CD14-positive monocyte (primary cell): ENCODE measurements at regions not wholly inside any gene's neighbourhood (a gene's known extent, or its start where the extent isn't known, plus 50 kb on each side); places are given as distances from the start of the nearest gene placed in this dataset.

Experiments used
- DNase-seq, 3 donors: peaks; one replicate each; pipeline ENCODE4 v3.0.0-alpha.2; 2011 to 2022
- H2AFZ ChIP-seq: 2 replicates; pipeline ENCODE4 v1.6.0; 2012; ENCODE audit warnings: mild to moderate bottlenecking, low read depth, low read length, inconsistent platforms; ENCODE audit not compliant: insufficient read depth, poor library complexity, severe bottlenecking
- H3K27ac ChIP-seq, 2 donors: 1 replicate in 1 of 2; 2 replicates in 1 of 2; pipeline ENCODE4 v1.5.1; 2012 to 2013; ENCODE audit warnings: low read length in 2 of 2, control low read depth in 1 of 2, inconsistent platforms in 1 of 2, low read depth in 1 of 2, mild to moderate bottlenecking in 1 of 2
- H3K27me3 ChIP-seq, 2 donors: one replicate each; pipeline versions ENCODE4 v1.6.0 to v1.6.1; 2011 to 2013; ENCODE audit warnings: low read length in 2 of 2; ENCODE audit not compliant: control insufficient read depth in 2 of 2, insufficient read depth in 2 of 2
- H3K36me3 ChIP-seq, 2 donors: replicated peaks in 1 of 2; 1 replicate in 1 of 2; 2 replicates in 1 of 2; pipeline versions ENCODE4 v1.5.1 to v1.6.1; 2012 to 2013; ENCODE audit warnings: low read length in 2 of 2, control low read depth in 1 of 2, inconsistent platforms in 1 of 2, mild to moderate bottlenecking in 1 of 2; ENCODE audit not compliant: insufficient read depth in 2 of 2, control insufficient read depth in 1 of 2
- H3K4me1 ChIP-seq, 2 donors: 1 replicate in 1 of 2; 2 replicates in 1 of 2; pipeline versions ENCODE4 v1.5.1 to v1.6.1; 2012 to 2013; ENCODE audit warnings: low read length in 2 of 2, control low read depth in 1 of 2, inconsistent platforms in 1 of 2, mild to moderate bottlenecking in 1 of 2, moderate library complexity in 1 of 2; ENCODE audit not compliant: insufficient read depth in 2 of 2, control insufficient read depth in 1 of 2
- H3K4me2 ChIP-seq: replicated peaks from 2 replicates; pipeline ENCODE3; 2012; ENCODE audit warnings: low read length, moderate library complexity, mild to moderate bottlenecking; ENCODE audit not compliant: poor library complexity, severe bottlenecking; ENCODE audit errors: extremely low read depth
- H3K4me3 ChIP-seq, 3 experiments: fragments of 200-600 bp in 1 of 3; sonication (generic) in 1 of 3; replicated peaks in 1 of 3; 1 replicate in 2 of 3; 2 replicates in 1 of 3; pipeline ENCODE4 v1.5.1; 2011 to 2013; ENCODE audit warnings: low read length in 3 of 3, mild to moderate bottlenecking in 3 of 3, control low read depth in 2 of 3, low read depth in 2 of 3, inconsistent platforms in 1 of 3, moderate library complexity in 1 of 3
- H3K79me2 ChIP-seq: 2 replicates; pipeline ENCODE4 v1.6.0; 2012; ENCODE audit warnings: mild to moderate bottlenecking, control low read depth, inconsistent platforms, low read length, moderate library complexity; ENCODE audit not compliant: insufficient read depth
- H3K9ac ChIP-seq: 2 replicates; pipeline ENCODE4 v1.6.0; 2017; ENCODE audit warnings: low read length, mild to moderate bottlenecking; ENCODE audit not compliant: insufficient read depth, poor library complexity, severe bottlenecking
- H3K9me3 ChIP-seq, 2 donors: replicated peaks in 1 of 2; 1 replicate in 1 of 2; 2 replicates in 1 of 2; pipeline versions ENCODE4 v1.5.1 to v1.6.1; 2012 to 2013; ENCODE audit warnings: low read length in 2 of 2, control low read depth in 1 of 2; ENCODE audit not compliant: control insufficient read depth in 1 of 2, insufficient read depth in 1 of 2
- H4K20me1 ChIP-seq: 2 replicates; pipeline ENCODE4 v1.6.0; 2012; ENCODE audit warnings: mild to moderate bottlenecking, low read length, control low read depth, moderate library complexity; ENCODE audit not compliant: insufficient read depth
- H3K27ac Mint-ChIP-seq, 7 donors: one replicate each; pipeline ENCODE4 v1.8.0; 2020; ENCODE audit warnings: mild to moderate bottlenecking in 7 of 7, mixed read lengths in 7 of 7, moderate library complexity in 6 of 7, inconsistent platforms in 2 of 7
- H3K27me3 Mint-ChIP-seq, 3 donors: one replicate each; pipeline ENCODE4 v1.8.0; 2021 to 2022; ENCODE audit warnings: low read depth in 3 of 3, mild to moderate bottlenecking in 3 of 3, mixed read lengths in 3 of 3, moderate library complexity in 3 of 3, inconsistent platforms in 1 of 3
- H3K36me3 Mint-ChIP-seq, 2 donors: one replicate each; pipeline ENCODE4 v1.8.0; 2020; ENCODE audit warnings: mixed read lengths in 2 of 2, inconsistent platforms in 1 of 2, mild to moderate bottlenecking in 1 of 2
- H3K4me1 Mint-ChIP-seq: one replicate; pipeline ENCODE4 v1.8.0; 2020; ENCODE audit warnings: mild to moderate bottlenecking, mixed read lengths
- H3K4me3 Mint-ChIP-seq, 2 donors: one replicate each; pipeline ENCODE4 v1.8.0; 2020; ENCODE audit warnings: mild to moderate bottlenecking in 2 of 2, mixed read lengths in 2 of 2, moderate library complexity in 1 of 2
- H3K9me3 Mint-ChIP-seq, 7 donors: one replicate each; pipeline ENCODE4 v1.8.0; 2020 to 2022; ENCODE audit warnings: mixed read lengths in 7 of 7, mild to moderate bottlenecking in 6 of 7, moderate library complexity in 6 of 7, inconsistent platforms in 2 of 7
- WGBS: methylation state at CpG from one replicate; pipeline ENCODE4 v1.1.5; 2013; ENCODE audit warnings: missing lambda C conversion rate; ENCODE audit not compliant: insufficient coverage; 5-methylcytosine and 5-hydroxymethylcytosine counted together
- intact Hi-C, 2 donors: fragments of 100-400 bp; cut with micrococcal nuclease; formaldehyde crosslinking; loops; one replicate each; pipeline versions ENCODE4 v1.15.0 to v1.15.1; 2023
- TF ChIP-seq, protein P1 (sequence below): fragments of 200-600 bp; IDR thresholded peaks from one replicate; pipeline ENCODE4 v1.8.0; 2022; ENCODE audit warnings: antibody characterized with exemption, mild to moderate bottlenecking

DNA sequence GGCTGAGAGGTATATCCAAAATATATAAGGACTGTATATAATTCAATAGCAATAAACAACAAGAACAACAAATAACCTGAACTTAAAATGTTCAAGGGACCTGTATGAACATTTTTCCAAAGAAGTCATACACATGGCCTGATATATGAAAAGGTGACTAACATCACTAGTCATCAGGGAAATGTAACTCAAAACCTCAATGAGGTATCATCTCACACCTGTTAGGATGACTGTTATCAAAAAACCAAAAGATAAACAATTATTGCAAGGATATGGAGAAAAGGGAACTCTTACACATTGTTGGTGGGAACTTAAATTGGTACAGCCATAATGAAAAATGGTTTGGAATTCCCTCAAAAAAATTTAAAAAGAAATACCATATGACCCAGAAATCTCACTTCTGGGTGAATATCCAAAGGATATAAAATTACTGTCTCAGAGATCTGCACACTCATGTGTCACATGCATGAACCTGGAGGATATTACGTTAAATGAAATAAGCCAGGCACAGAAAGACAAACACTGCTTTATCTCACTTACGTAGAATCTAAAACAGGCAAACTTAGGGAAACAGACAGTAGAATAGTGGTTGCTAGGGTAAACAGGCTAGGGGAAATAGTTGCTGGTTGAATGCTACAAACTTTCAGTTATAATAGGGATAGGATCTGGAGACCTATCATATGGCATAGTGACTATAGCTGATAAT, 334.5 kb upstream of the MMADHC start:
- TF ChIP-seq, protein P1, sequence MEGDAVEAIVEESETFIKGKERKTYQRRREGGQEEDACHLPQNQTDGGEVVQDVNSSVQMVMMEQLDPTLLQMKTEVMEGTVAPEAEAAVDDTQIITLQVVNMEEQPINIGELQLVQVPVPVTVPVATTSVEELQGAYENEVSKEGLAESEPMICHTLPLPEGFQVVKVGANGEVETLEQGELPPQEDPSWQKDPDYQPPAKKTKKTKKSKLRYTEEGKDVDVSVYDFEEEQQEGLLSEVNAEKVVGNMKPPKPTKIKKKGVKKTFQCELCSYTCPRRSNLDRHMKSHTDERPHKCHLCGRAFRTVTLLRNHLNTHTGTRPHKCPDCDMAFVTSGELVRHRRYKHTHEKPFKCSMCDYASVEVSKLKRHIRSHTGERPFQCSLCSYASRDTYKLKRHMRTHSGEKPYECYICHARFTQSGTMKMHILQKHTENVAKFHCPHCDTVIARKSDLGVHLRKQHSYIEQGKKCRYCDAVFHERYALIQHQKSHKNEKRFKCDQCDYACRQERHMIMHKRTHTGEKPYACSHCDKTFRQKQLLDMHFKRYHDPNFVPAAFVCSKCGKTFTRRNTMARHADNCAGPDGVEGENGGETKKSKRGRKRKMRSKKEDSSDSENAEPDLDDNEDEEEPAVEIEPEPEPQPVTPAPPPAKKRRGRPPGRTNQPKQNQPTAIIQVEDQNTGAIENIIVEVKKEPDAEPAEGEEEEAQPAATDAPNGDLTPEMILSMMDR = no peak

DNA sequence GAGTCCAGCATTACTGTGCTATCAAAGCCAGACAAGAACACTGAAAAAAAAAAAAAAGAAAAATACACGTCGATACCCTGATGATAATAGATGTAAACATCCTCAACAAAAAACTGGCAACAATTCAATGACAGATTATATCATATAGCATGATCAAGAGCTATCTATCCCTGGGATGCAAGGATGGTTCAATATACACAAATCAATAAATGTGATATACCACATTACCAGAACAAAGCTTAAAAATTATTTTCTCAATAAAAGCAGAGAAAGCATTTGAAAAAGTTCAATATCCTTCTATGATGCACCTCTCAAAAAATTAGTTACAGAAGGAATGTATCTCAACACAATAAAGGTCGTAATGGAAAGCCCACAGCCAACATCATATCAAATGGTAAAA, 332.8 kb upstream of the MMADHC start:
- H3K9me3 ChIP-seq = peaks cover 0 to 3% of the 10 kb centered on the region in 2 donors
- no CpG with 5 or more reads among the region's 3 CpGs for WGBS
- no peak overlapping the region for H3K4me2 ChIP-seq
- no peaks in the 10 kb centered on the region for H3K36me3 Mint-ChIP-seq
- H3K4me3 ChIP-seq = no peak overlapping the region
- H3K27ac Mint-ChIP-seq = no peak overlapping the region
- H3K4me3 Mint-ChIP-seq = no peak overlapping the region
- TF ChIP-seq, protein P1 = no peak
- H3K4me1 ChIP-seq = no peaks in the 10 kb centered on the region
- H3K79me2 ChIP-seq = no peaks in the 10 kb centered on the region
- no peak overlapping the region for H3K27ac ChIP-seq
- H3K27me3 Mint-ChIP-seq = no peaks in the 10 kb centered on the region
- H3K4me1 Mint-ChIP-seq = no peaks in the 10 kb centered on the region
- no peaks in the 10 kb centered on the region for H3K27me3 ChIP-seq
- no peaks in the 10 kb centered on the region for H4K20me1 ChIP-seq
- H3K9ac ChIP-seq = no peak overlapping the region
- intact Hi-C loops = no loop called here
- DNase-seq = no peak
- no peaks in the 10 kb centered on the region for H3K36me3 ChIP-seq
- H2AFZ ChIP-seq = no peak overlapping the region
- peaks cover 0 to 7% (median 2%) of the 10 kb centered on the region in 7 donors for H3K9me3 Mint-ChIP-seq

More for the DNA sequence above, 334.5 kb upstream of the MMADHC start:
- H4K20me1 ChIP-seq = no peaks in the 10 kb centered on the region
- no peak overlapping the region for H3K4me2 ChIP-seq
- Mint-ChIP-seq H3K4me1 (no peaks in the 10 kb centered on the region), H3K4me3 (no peak overlapping the region), H3K36me3 (no peaks in the 10 kb centered on the region), H3K27me3 (no peaks in the 10 kb centered on the region), H3K9me3 (peaks cover 0 to 9% (median 2%) of the 10 kb centered on the region in 7 donors), H3K27ac (no peak overlapping the region)
- H3K27ac ChIP-seq = no peak overlapping the region
- H3K4me3 ChIP-seq = no peak overlapping the region
- no peaks in the 10 kb centered on the region for H3K9me3 ChIP-seq
- no peaks in the 10 kb centered on the region for H3K4me1 ChIP-seq
- H3K79me2 ChIP-seq = no peaks in the 10 kb centered on the region
- no peak overlapping the region for H2AFZ ChIP-seq
- H3K27me3 ChIP-seq = no peaks in the 10 kb centered on the region
- WGBS = no CpG with 5 or more reads among the region's 2 CpGs
- intact Hi-C loops = no loop called here
- no peak for DNase-seq
- no peaks in the 10 kb centered on the region for H3K36me3 ChIP-seq
- H3K9ac ChIP-seq = no peak overlapping the region
